Esophagus squamous epithelium (tissue), 5 donors: ENCODE measurements at regions not wholly inside any gene's neighbourhood (a gene's known extent, or its start where the extent isn't known, plus 50 kb on each side); places are given as distances from the start of the nearest gene placed in this dataset.
"Not testable (repeated sequence)": the region's sequence is repeated elsewhere in the genome, so short reads cannot be mapped to it uniquely, and the experiment has no call there.

Experiments
- DNase-seq: peaks from one replicate; lab custom pipeline; 2025; lab: John Stamatoyannopoulos, UW
- H3K27ac ChIP-seq, 4 donors: fragments of 200-600 bp; sonication (generic); one replicate each; pipeline ENCODE4 v1.5.1; 2016 to 2019; ENCODE audit warnings: mild to moderate bottlenecking in 1 of 4
- H3K27me3 ChIP-seq, 4 donors: fragments of 200-600 bp; sonication (generic); 1 replicate in 3 of 4; 2 replicates in 1 of 4; pipeline versions ENCODE4 v1.5.1 to v1.6.0; 2017 to 2021; ENCODE audit warnings: antibody characterized with exemption in 1 of 4
- H3K36me3 ChIP-seq, 3 donors: fragments of 200-600 bp; sonication (generic); one replicate each; pipeline ENCODE4 v1.5.1; 2016 to 2019
- H3K4me1 ChIP-seq, 3 donors: fragments of 200-600 bp; sonication (generic); one replicate each; pipeline ENCODE4 v1.5.1; 2017 to 2019
- H3K4me3 ChIP-seq, 4 donors: fragments of 200-600 bp; sonication (generic); 1 replicate in 3 of 4; 2 replicates in 1 of 4; pipeline ENCODE4 v1.5.1; 2016 to 2019; ENCODE audit warnings: mild to moderate bottlenecking in 2 of 4, moderate library complexity in 1 of 4
- H3K9me3 ChIP-seq, 3 donors: fragments of 200-600 bp; sonication (generic); one replicate each; pipeline ENCODE4 v1.5.1; 2016 to 2019
- CTCF ChIP-seq, 6 experiments: fragments of 450-650 bp in 4 of 6; fragments of 200-600 bp in 2 of 6; sonication (generic) in 2 of 6; IDR thresholded peaks; one replicate each; pipeline ENCODE4 v1.5.1; 2016 to 2019; ENCODE audit warnings: antibody characterized with exemption in 6 of 6, mild to moderate bottlenecking in 4 of 6, moderate library complexity in 4 of 6
- POLR2A ChIP-seq, 4 donors: fragments of 450-650 bp; IDR thresholded peaks; one replicate each; pipeline ENCODE4 v1.6.1; 2017; ENCODE audit warnings: antibody characterized with exemption in 4 of 4, mild to moderate bottlenecking in 4 of 4, moderate library complexity in 3 of 4
- WGBS, 2 donors: methylation state at CpG; one replicate each; pipeline ENCODE4 v1.1.5; 2018; 5-methylcytosine and 5-hydroxymethylcytosine counted together
- intact Hi-C: fragments of 100-400 bp; cut with DNase I; formaldehyde crosslinking; loops from one replicate; pipeline ENCODE4 v1.15.0; 2022
- donor health status: DM: yes; HTN: yes; CAD: no.

GRCh38 chr11:38543311-38543710, 1945.3 kb upstream of the RAG2 start:
- Histone ChIP-seq H3K27me3 (no peaks in the 10 kb centered on the region), H3K4me1 (no peaks in the 10 kb centered on the region), H3K9me3 (no peaks in the 10 kb centered on the region), H3K36me3 (no peaks in the 10 kb centered on the region), H3K4me3 (no peak overlapping the region), H3K27ac (no peak overlapping the region)
- no peak for TF ChIP-seq CTCF (IDR thresholded peaks at IDR 0.05)
- TF ChIP-seq POLR2A (IDR thresholded peaks at IDR 0.05), result no peak
- intact Hi-C loops, result no loop called here
- WGBS, 2 donors, result 61 to 64% methylated on average over 1 of the region's 1 CpG
- no peak for DNase-seq

- no peak for TF ChIP-seq POLR2A (IDR thresholded peaks at IDR 0.05)
- WGBS, 2 donors, result 22 to 26% methylated on average over 6 of the region's 6 CpGs
Measured at GRCh38 chr11:38538866-38539680, 1941.0 kb upstream of the RAG2 start.

GRCh38 chr11:38530226-38530625, 1932.2 kb upstream of the RAG2 start:
- no peak for TF ChIP-seq CTCF (IDR thresholded peaks at IDR 0.05)
- no peak for TF ChIP-seq POLR2A (IDR thresholded peaks at IDR 0.05)
- DNase-seq, result no peak
- intact Hi-C loops, result no loop called here
- Histone ChIP-seq H3K27me3 (no peaks in the 10 kb centered on the region), H3K4me1 (no peaks in the 10 kb centered on the region), H3K36me3 (no peaks in the 10 kb centered on the region), H3K27ac (no peak overlapping the region), H3K9me3 (peaks cover 0 to 3% (median 0%) of the 10 kb centered on the region in 3 donors), H3K4me3 (no peak overlapping the region)
- WGBS, 2 donors, result 67 to 84% methylated on average over 2 of the region's 2 CpGs

More at GRCh38 chr11:38538866-38539680, 1941.0 kb upstream of the RAG2 start:
- peaks cover 0 to 11% (median 0%) of the 10 kb centered on the region in 3 donors for H3K9me3 ChIP-seq
- no peak overlapping the region for H3K27ac ChIP-seq
- no peaks in the 10 kb centered on the region for H3K36me3 ChIP-seq
- intact Hi-C loops, result no loop called here
- DNase-seq, result no peak
- H3K4me3 ChIP-seq, result no peak overlapping the region
- no peaks in the 10 kb centered on the region for H3K27me3 ChIP-seq
- H3K4me1 ChIP-seq, result no peaks in the 10 kb centered on the region

- Histone ChIP-seq H3K4me1 (no peaks in the 10 kb centered on the region), H3K9me3 (no peaks in the 10 kb centered on the region), H3K36me3 (no peaks in the 10 kb centered on the region), H3K4me3 (no peak overlapping the region), H3K27me3 (no peaks in the 10 kb centered on the region), H3K27ac (no peak overlapping the region)
- intact Hi-C loops, result no loop called here
- TF ChIP-seq POLR2A (IDR thresholded peaks at IDR 0.05), result no peak
- no peak for TF ChIP-seq CTCF (IDR thresholded peaks at IDR 0.05)
- WGBS, 2 donors, result 37 to 58% methylated on average over 1 of the region's 1 CpG
- no peak for DNase-seq
Measured at GRCh38 chr11:38524945-38525344, 1926.9 kb upstream of the RAG2 start.

- DNase-seq, result no peak
- Histone ChIP-seq H3K4me1 (no peaks in the 10 kb centered on the region), H3K27ac (no peak overlapping the region), H3K36me3 (no peaks in the 10 kb centered on the region), H3K9me3 (peaks cover 0 to 9% (median 0%) of the 10 kb centered on the region in 3 donors), H3K4me3 (no peak overlapping the region), H3K27me3 (no peaks in the 10 kb centered on the region)
- 69 to 86% methylated on average over 5 of the region's 5 CpGs for WGBS, 2 donors
- intact Hi-C loops, result no loop called here
- no peak for TF ChIP-seq CTCF (IDR thresholded peaks at IDR 0.05)
Measured at GRCh38 chr11:38517991-38518390, 1920.0 kb upstream of the RAG2 start.

GRCh38 chr11:38512830-38513229, 1914.8 kb upstream of the RAG2 start:
- H3K27ac ChIP-seq, H3K4me3 ChIP-seq, intact Hi-C loops, DNase-seq, H3K4me1 ChIP-seq, H3K27me3 ChIP-seq, H3K9me3 ChIP-seq, H3K36me3 ChIP-seq: not testable (repeated sequence)
- 65 to 87% methylated on average over 3 of the region's 3 CpGs for WGBS, 2 donors
